Testis (tissue), 2 donors: ENCODE measurements at regions not wholly inside any gene's neighbourhood (a gene's known extent, or its start where the extent isn't known, plus 50 kb on each side); places are given as distances from the start of the nearest gene placed in this dataset.

Experiments used
- CTCF ChIP-seq, 3 experiments: fragments of 450-650 bp in 2 of 3; fragments of 200-600 bp in 1 of 3; sonication (generic) in 1 of 3; IDR thresholded peaks; one replicate each; pipeline ENCODE4 v1.5.1; 2016 to 2019; ENCODE audit warnings: antibody characterized with exemption in 3 of 3, mild to moderate bottlenecking in 2 of 3, moderate library complexity in 1 of 3
- POLR2A ChIP-seq: fragments of 450-650 bp; IDR thresholded peaks from one replicate; pipeline ENCODE4 v1.6.1; 2017; ENCODE audit warnings: antibody characterized with exemption, mild to moderate bottlenecking, moderate library complexity

- no peak for TF ChIP-seq CTCF (IDR thresholded peaks at IDR 0.05)
- TF ChIP-seq POLR2A, result no peak
Observed at GRCh38 chr6:66568271-66568670, 861.2 kb upstream of the EYS start.
